Activated CD8-positive, alpha-beta memory T cell treated with anti-CD3 and anti-CD28 coated beads, Interleukin-2, amount 50 U/mL, for 24 hours (primary cell): ENCODE measurements at regions not wholly inside any gene's neighbourhood (a gene's known extent, or its start where the extent isn't known, plus 50 kb on each side); places are given as distances from the start of the nearest gene placed in this dataset.

ENCODE experiments used
- DNase-seq: peaks from one replicate; pipeline ENCODE4 v3.0.0-alpha.2; 2020; ENCODE audit errors: extremely low read depth

DNA sequence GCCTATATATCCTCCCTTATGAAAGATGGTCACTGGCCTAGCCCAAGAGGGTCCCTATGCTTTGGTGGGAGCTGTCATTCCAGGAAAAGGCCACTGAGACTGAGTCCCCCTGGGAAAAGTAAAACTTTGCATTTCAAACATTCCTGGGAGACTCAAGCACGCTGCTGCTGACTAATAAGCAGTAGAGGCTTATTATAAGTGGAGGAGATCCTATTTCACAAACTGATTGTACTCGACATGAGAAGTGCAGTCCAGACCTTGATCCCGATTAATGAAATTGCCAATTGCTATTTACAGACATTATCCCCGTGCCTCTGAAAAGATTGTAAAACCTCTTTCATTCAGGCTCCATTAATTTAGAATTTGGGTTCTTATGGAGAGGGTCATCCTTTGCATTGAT, 96.6 kb downstream of the EMP1 start:
- no peak for DNase-seq

DNA sequence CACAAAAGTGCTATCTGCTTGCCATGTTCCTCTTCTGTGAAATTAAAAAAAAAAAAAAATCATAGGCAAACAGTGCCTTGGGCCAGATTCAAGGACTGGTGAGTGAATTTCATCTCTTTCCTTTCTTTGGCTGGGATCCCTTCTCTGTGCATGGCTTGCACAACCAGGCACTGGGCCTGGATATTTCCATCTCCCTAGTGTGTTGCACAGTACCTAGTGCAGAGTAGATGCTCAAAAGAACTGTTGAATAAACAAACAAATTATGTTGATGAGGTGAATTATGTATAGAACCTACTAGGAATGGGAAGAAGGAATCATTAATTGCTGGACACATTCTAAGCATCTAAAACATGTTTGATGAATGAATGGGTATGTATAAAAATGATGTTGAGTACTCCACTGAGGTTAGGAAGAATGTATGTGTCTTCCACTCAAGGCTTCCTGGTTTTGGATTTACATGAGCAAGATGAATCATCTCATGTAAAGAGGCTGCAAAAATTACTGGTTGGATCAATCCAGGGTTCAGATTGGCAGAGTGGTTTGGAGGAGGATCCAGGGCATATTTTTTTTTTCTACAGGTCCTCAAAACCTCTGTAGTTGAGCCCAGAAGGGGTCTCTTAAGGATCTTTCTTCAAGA, 93.2 kb downstream of the EMP1 start:
- no peak for DNase-seq

DNA sequence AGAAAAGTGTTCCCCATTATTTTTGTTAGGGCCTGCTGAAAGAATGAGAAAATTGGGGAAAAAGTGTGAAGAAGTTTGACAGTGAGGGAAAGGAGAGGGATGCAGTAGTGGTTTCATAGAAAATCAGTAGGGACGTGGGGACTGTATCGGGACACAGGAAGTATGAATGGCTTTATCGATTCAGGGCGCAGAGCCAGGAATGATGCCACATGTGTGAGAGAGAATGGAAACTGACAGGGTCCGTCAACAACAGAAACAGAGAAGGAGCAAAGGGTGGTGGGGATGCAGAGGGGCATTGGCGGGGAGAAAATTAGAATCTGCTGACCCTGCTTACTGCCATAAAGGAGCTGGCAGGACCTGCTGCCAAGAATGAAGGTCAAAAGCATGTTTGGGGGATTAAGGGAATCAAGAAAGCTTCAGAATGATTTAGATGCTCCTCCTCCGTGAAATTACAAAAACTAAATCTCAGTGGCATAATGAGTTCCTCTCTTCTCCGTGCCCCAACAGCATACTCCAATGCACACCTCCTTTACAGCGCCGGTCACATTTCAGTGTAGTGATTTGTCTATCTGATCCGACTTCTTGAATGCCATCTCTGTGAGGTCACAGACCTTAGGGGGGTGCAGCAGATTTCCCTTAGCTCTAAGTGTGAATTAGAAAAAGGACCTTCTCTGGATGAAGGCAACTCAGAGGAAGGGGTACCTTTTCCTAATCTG, 92.6 kb downstream of the EMP1 start:
- DNase-seq, result no peak

DNA sequence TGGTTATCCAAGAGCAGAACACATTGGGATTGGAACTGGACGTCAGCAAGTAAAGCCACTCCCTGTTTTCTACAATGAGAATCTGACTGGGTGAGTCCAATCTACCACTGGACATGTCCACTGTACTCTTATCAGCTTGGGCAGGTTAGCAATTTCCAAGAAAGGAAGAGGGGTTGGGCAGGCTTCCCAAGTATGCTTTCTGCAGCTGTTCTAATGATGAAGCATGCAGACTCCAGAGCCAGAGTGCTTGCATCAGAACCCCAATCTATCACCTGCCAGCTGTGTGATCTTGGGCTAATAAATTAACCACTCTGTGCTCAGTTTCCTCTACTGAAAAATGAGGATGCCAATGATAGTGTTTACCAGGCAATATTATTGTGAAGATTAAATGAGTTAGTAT, 92.0 kb downstream of the EMP1 start:
- no peak for DNase-seq

DNA sequence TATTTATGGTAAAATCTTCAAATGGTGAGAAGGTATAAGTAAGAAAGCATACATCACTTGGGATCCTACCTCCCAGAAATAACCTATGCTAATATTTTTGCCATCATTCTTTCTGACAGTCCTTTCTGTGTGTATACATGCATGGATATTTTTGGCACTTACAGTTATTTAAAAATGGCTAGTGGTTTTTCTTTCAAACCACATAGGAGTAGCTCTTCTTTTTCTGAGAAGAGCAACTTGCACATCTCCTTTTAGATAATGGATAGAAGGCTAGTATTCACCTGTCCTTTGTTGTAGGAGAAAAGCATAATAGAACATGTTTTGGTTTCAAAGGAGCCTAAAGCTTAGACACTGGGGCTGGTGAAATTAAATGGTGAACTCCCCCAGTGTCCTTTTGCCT, 87.3 kb downstream of the EMP1 start:
- DNase-seq, result no peak

DNA sequence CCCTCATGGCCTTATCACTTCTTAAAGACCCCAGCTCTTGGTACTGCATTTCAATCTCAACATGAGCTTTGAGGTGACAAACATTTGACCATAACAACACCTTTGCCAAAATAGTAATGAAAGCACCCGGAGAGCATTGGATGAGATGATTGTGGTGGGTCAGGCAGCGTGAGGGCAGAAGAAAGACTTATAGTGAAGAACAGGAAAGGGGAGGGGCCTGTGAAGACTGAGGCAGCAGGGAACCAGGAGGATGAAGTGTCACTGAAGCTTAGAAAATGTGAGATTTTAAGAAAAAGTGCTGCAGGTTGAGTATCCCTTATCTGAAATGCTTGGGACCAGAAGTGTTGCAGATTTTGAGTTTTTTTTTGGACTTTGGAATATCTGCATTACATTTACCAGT, 86.3 kb downstream of the EMP1 start:
- no peak for DNase-seq

DNA sequence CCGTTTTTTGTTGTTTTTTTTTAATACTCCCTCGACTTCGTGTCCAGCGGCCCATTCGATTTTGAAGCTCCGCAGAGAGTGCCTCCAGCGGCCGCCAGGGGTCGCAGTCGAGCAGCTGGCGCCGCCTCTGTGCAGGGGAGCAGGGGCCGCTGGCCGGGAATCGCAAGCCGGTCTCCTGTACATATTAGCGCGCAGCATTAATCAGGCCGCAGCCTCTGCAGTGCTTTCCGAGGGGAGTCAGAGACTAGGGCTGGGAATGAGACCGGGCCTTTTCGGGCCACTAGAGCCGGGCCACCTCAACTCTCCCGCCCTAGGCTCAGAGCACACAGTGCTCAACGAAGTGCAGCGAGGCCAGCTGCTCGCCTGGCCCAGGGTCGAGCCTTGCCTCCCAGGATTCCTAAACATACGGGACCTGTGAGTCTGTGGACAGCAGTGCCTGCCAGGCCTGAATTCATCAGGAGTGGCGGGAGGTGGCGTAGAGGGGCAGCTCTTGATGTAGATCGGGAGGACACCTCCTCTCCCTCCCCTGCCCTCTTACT, 81.8 kb downstream of the EMP1 start:
- DNase-seq, result peak; percentile 21

DNA sequence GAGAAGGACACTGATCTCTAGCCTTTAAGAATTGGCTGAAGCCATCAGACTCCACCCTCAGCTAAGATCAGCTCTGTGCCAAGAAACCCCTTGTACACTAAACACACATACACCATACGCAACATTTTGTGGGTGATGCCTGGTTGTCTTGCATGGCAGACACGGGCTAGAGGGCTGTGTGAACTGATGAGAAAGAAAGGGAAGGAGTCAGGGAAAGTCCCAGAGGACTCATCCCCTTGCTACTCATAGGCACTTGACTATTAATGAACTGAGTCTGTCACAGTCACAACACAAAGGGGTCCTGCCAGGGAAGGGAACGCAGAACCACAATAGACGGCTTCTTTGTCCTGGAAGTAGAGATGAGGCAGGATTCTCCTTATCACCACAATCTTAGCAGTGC, 80.8 kb downstream of the EMP1 start:
- DNase-seq, result no peak

DNA sequence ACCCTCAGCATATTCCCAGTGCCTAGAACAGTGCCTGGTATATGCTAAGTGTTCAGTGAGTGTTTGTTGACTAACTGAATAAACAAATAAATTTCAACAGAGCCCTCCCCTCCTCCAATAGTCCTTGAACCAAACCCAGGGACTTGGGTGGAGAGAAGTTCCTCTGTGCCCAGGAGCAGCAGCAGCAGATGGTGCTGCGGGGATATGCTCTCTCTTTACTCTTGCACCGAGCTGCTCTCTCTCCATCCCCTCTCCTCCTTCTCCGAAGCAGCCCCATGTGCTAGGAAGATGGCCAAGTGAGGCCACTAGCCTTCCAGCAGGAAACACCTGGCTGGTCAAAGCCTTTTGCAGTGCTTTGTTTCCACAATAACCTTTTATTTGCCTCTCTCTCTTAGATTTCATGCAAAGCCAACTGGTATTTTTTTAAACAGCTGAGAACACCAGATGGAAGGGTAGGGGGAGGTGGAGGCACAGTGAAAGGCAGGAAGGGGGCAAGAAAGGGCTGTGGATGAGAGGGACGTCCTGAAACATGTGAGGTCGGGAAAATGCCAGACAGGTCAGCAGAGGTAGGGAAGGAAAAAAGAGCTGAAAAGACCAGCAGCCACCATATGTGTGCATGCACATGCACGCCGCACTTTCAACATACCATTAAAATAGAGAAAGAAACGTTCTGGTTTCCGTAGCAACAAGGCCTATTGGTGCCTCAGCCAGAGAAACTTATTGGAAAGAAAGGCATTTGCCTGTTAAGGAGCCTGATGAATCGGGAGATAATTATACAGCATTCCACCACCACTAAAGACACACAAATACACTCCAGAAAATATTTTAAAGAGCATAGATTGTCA, 78.9 kb downstream of the EMP1 start:
- no peak for DNase-seq

DNA sequence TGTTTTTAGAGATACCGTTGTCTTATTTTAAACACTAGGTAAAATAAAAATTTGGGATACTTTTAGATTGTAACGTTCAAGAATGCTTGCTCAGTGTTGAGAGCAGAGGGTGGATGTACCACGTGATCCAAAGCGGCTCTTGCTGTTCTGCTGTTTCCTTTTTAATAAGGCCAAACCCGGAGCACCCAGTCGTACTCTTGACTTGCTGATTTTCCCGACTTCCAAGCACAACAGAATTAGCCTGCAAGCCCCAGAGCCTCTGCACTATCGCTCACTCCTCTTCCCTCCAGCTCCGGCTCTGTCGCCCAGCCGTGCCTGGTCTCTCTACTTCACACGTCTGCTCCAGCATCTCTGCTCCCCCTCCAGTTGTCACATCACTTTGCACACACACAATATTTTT, 77.3 kb downstream of the EMP1 start:
- no peak for DNase-seq

DNA sequence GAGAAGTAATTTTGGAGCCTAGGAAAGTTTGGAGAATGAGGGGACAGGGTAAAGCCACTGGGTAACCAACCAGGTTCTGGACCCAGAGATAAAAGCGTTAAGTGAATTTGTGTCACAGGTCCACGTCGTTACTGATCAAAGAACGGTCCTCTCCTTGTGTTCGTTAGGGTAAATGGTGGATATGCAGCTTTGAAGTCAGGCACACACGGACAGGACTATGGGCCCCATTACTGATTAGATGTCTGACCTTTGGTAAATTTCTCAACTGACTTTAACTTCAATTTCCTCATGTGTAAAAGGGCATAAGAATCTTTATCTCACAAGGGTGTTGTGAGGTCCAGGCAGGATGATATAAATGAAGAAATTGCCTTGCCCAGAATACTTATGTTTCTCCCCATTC, 76.6 kb downstream of the EMP1 start:
- no peak for DNase-seq

DNA sequence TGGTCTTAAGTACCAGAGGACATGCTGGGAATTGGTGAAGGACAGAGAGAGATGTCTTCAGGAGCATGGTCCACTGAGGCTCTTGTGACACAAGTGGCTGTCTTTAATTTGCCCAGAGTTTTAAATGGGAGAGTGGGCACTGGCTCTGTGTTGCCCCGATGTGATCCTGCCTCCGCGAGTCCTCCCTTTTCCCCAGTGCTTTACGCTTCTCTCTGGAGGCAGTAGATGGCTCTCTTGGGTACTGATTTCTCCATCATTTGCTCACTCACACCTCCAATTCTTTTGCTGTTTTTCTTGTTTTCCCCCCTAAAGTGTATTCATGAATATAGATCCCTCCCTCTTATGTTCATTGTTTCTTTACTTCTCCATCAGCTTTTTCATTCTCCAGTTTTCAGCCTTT, 74.3 kb downstream of the EMP1 start:
- no peak for DNase-seq
